ENCODE measurements at regions not wholly inside any gene's neighbourhood (a gene's known extent, or its start where the extent isn't known, plus 50 kb on each side); places are given as distances from the start of the nearest gene placed in this dataset.

GRCh38 chr9:3124001-3124400 is 280.1 kb upstream of the PUM3 start:
- no peak for TF ChIP-seq YY1 (IDR thresholded peaks at IDR 0.05; ENCODE audit: insufficient read depth, insufficient read length)
- no peak for TF ChIP-seq ZNF274 (IDR thresholded peaks at IDR 0.05; ENCODE audit: low read depth, low read length)
- TF ChIP-seq SUZ12 (IDR thresholded peaks at IDR 0.05; ENCODE audit: extremely low read depth, insufficient read depth, insufficient read length) = no peak

All from NT2/D1 (cell line).